Body of pancreas (tissue), 4 donors: ENCODE measurements at regions not wholly inside any gene's neighbourhood (a gene's known extent, or its start where the extent isn't known, plus 50 kb on each side); places are given as distances from the start of the nearest gene placed in this dataset.

Experiments
- ATAC-seq: fragments of 150-250 bp; one replicate; pipeline ENCODE4 v1.9.1; 2016
- DNase-seq, 4 donors: peaks; one replicate each; pipeline ENCODE4 v3.0.0-alpha.2; 2019
- H3K27ac ChIP-seq, 4 donors: fragments of 200-600 bp; sonication (generic); 1 replicate in 3 of 4; 2 replicates in 1 of 4; pipeline versions ENCODE4 v1.5.1 to v1.6.1; 2016 to 2019; ENCODE audit warnings: mild to moderate bottlenecking in 1 of 4, mixed read lengths in 1 of 4, moderate library complexity in 1 of 4
- H3K27me3 ChIP-seq, 2 donors: fragments of 200-600 bp; sonication (generic); one replicate each; pipeline ENCODE4 v1.6.0; 2016; ENCODE audit warnings: mild to moderate bottlenecking in 1 of 2
- H3K36me3 ChIP-seq, 2 donors: fragments of 200-600 bp; sonication (generic); replicated peaks in 1 of 2; 2 replicates each; pipeline ENCODE4 v1.5.1; 2016; ENCODE audit warnings: low read depth in 2 of 2; ENCODE audit not compliant: insufficient read depth in 1 of 2
- H3K4me1 ChIP-seq: fragments of 200-600 bp; sonication (generic); one replicate; pipeline ENCODE4 v1.6.0; 2016
- H3K4me3 ChIP-seq, 2 donors: fragments of 200-600 bp; sonication (generic); 1 replicate in 1 of 2; 2 replicates in 1 of 2; pipeline ENCODE4 v1.5.1; 2016 to 2019
- H3K9me3 ChIP-seq, 3 donors: fragments of 200-600 bp; sonication (generic); 1 replicate in 2 of 3; 2 replicates in 1 of 3; pipeline ENCODE4 v1.5.1; 2016
- CTCF ChIP-seq, 7 experiments: fragments of 450-650 bp in 4 of 7; fragments of 200-600 bp in 3 of 7; sonication (generic) in 3 of 7; IDR thresholded peaks; one replicate each; pipeline ENCODE4 v1.5.1; 2016 to 2019; ENCODE audit warnings: antibody characterized with exemption in 7 of 7
- POLR2A ChIP-seq, 3 donors: fragments of 450-650 bp; IDR thresholded peaks; one replicate each; pipeline ENCODE4 v1.6.1; 2016; ENCODE audit warnings: antibody characterized with exemption in 3 of 3, mild to moderate bottlenecking in 2 of 3
- WGBS, 2 donors: methylation state at CpG; one replicate each; pipeline ENCODE4 v1.1.5; 2017; 5-methylcytosine and 5-hydroxymethylcytosine counted together
- intact Hi-C: fragments of 100-400 bp; cut with DNase I; formaldehyde crosslinking; loops from one replicate; pipeline ENCODE4 v1.15.1; 2023

GRCh38 chr12:20175704-20176388 lies 192.5 kb upstream of the PDE3A start:
- Histone ChIP-seq H3K27me3 (no peaks in the 10 kb centered on the region), H3K36me3 (no peaks in the 10 kb centered on the region), H3K27ac (no peak overlapping the region), H3K9me3 (no peaks in the 10 kb centered on the region), H3K4me3 (no peak overlapping the region), H3K4me1 (peaks cover 16% of the 10 kb centered on the region)
- WGBS, 2 donors: 41 to 51% methylated on average over 3 of the region's 3 CpGs
- DNase-seq: no peak
- TF ChIP-seq CTCF (IDR thresholded peaks at IDR 0.05) (no peak), POLR2A (IDR thresholded peaks at IDR 0.05) (no peak)
- intact Hi-C loops: no loop called here
- peak; percentile 94 for ATAC-seq

- ATAC-seq (no peak), DNase-seq (no peak)
- 53 to 56% methylated on average over 2 of the region's 2 CpGs for WGBS, 2 donors
- no peak overlapping the region for H3K4me3 ChIP-seq
- H3K4me1 ChIP-seq: no peaks in the 10 kb centered on the region
- H3K27me3 ChIP-seq: no peaks in the 10 kb centered on the region
- H3K9me3 ChIP-seq: no peaks in the 10 kb centered on the region
- intact Hi-C loops: no loop called here
- no peaks in the 10 kb centered on the region for H3K36me3 ChIP-seq
- no peak overlapping the region for H3K27ac ChIP-seq
- TF ChIP-seq CTCF (IDR thresholded peaks at IDR 0.05) (no peak), POLR2A (IDR thresholded peaks at IDR 0.05) (no peak)
Measured at GRCh38 chr12:20181416-20182180, 186.7 kb upstream of the PDE3A start.

GRCh38 chr12:20183563-20183962 lies 184.8 kb upstream of the PDE3A start:
- TF ChIP-seq POLR2A (IDR thresholded peaks at IDR 0.05) (no peak), CTCF (IDR thresholded peaks at IDR 0.05) (no peak)
- ATAC-seq (no peak), DNase-seq (no peak)
- Histone ChIP-seq H3K9me3 (no peaks in the 10 kb centered on the region), H3K27ac (no peak overlapping the region), H3K4me3 (no peak overlapping the region), H3K36me3 (no peaks in the 10 kb centered on the region), H3K27me3 (no peaks in the 10 kb centered on the region), H3K4me1 (no peaks in the 10 kb centered on the region)
- 13 to 15% methylated on average over 1 of the region's 1 CpG for WGBS, 2 donors
- intact Hi-C loops: no loop called here

GRCh38 chr12:20184514-20184913 lies 183.8 kb upstream of the PDE3A start:
- intact Hi-C loops: no loop called here
- H3K9me3 ChIP-seq: no peaks in the 10 kb centered on the region
- no peaks in the 10 kb centered on the region for H3K27me3 ChIP-seq
- DNase-seq (no peak), ATAC-seq (no peak)
- H3K4me3 ChIP-seq: no peak overlapping the region
- H3K27ac ChIP-seq: no peak overlapping the region
- TF ChIP-seq CTCF (IDR thresholded peaks at IDR 0.05): no peak
- TF ChIP-seq POLR2A (IDR thresholded peaks at IDR 0.05): no peak
- H3K36me3 ChIP-seq: no peaks in the 10 kb centered on the region
- WGBS, 2 donors: 56 to 79% methylated on average over 4 of the region's 4 CpGs
- H3K4me1 ChIP-seq: no peaks in the 10 kb centered on the region
